ENCODE measurements at regions not wholly inside any gene's neighbourhood (a gene's known extent, or its start where the extent isn't known, plus 50 kb on each side); places are given as distances from the start of the nearest gene placed in this dataset.

- no peaks in the 10 kb centered on the region for H4K20me1 ChIP-seq (ENCODE audit: insufficient read depth, low read length)
- H3K36me3 ChIP-seq (replicated peaks in 1 of 2; ENCODE audit: control insufficient read depth in 1 of 2, insufficient read depth in 2 of 2, low read length in 2 of 2): no peaks in the 10 kb centered on the region
- BruUV-seq (replicated peaks): no TSS peak
- DNase-seq (ENCODE audit: low spot score): no peak
- H3K4me1 ChIP-seq (ENCODE audit: insufficient read depth, low read length): no peaks in the 10 kb centered on the region
- H3K4me3 ChIP-seq (replicated peaks in 1 of 3; ENCODE audit: insufficient read depth in 1 of 3, low read depth in 2 of 3, low read length in 3 of 3): no peak overlapping the region
- no peaks in the 10 kb centered on the region for H3K27me3 ChIP-seq (ENCODE audit: control insufficient read depth in 1 of 2, insufficient read depth in 2 of 2, low read length in 2 of 2)
- ChIA-PET CTCF (ENCODE audit: low intra/inter-chr PET ratio, low total read pairs) (no interaction called here), POLR2A (no interaction called here)
- in situ Hi-C loops (cut with HindIII; ENCODE audit: extremely low pct_ligation_motif_present, low pct_unique_long_range_greater_than_20kb) (no loop called here), intact Hi-C loops (cut with micrococcal nuclease; ENCODE audit: unreplicated experiment) (no loop called here)
- 35% methylated on average over 6 of the region's 6 CpGs for WGBS (ENCODE audit: low lambda C conversion rate)
- no peak for ATAC-seq
- peaks cover 75% of the 10 kb centered on the region for H3K9me3 ChIP-seq (ENCODE audit: low read length)
- no peak overlapping the region for H2AFZ ChIP-seq (ENCODE audit: low read length)
- no peaks in the 10 kb centered on the region for H3K79me2 ChIP-seq (ENCODE audit: insufficient read depth, low read length)
- H3K9ac ChIP-seq (ENCODE audit: insufficient read depth, low read depth, low read length): no peak overlapping the region
- FAIRE-seq: no peak
- H3K4me2 ChIP-seq (ENCODE audit: low read depth, low read length): no peak overlapping the region
- TF ChIP-seq HCFC1 (IDR thresholded peaks at IDR 0.05; ENCODE audit: low read depth, low read length): no peak
- TF ChIP-seq RFXANK (CRISPR knock-in tag; IDR thresholded peaks at IDR 0.05): no peak
- TF ChIP-seq ZMYM4 (CRISPR knock-in tag; IDR thresholded peaks at IDR 0.05): no peak
- no peak for TF ChIP-seq MED1 (CRISPR knock-in tag; IDR thresholded peaks at IDR 0.05)
- no peak for TF ChIP-seq SMAD3 (CRISPR knock-in tag; IDR thresholded peaks at IDR 0.05)
- TF ChIP-seq, protein P1, sequence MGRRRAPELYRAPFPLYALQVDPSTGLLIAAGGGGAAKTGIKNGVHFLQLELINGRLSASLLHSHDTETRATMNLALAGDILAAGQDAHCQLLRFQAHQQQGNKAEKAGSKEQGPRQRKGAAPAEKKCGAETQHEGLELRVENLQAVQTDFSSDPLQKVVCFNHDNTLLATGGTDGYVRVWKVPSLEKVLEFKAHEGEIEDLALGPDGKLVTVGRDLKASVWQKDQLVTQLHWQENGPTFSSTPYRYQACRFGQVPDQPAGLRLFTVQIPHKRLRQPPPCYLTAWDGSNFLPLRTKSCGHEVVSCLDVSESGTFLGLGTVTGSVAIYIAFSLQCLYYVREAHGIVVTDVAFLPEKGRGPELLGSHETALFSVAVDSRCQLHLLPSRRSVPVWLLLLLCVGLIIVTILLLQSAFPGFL (CRISPR knock-in tag; IDR thresholded peaks at IDR 0.05): no peak
- no peak for TF ChIP-seq ZNF720 (CRISPR knock-in tag; IDR thresholded peaks at IDR 0.05)
- TF ChIP-seq ZBTB7A (CRISPR knock-in tag; IDR thresholded peaks at IDR 0.05): no peak
- TF ChIP-seq PRDM15 (CRISPR knock-in tag; IDR thresholded peaks at IDR 0.05): no peak
- no peak for TF ChIP-seq TRIM22 (IDR thresholded peaks at IDR 0.05)
- TF ChIP-seq KDM3A (CRISPR knock-in tag; IDR thresholded peaks at IDR 0.05; ENCODE audit: low read depth): no peak
- TF ChIP-seq GMEB2 (CRISPR knock-in tag; IDR thresholded peaks at IDR 0.05; ENCODE audit: low read depth): no peak
- no peak for TF ChIP-seq ZNF326 (CRISPR knock-in tag; IDR thresholded peaks at IDR 0.05; ENCODE audit: borderline replicate concordance)
- no peak for TF ChIP-seq ZSCAN25 (CRISPR knock-in tag; IDR thresholded peaks at IDR 0.05)
- H3K27ac ChIP-seq (ENCODE audit: extremely low read length, insufficient read depth, low read length): no peak overlapping the region
These were observed 594.4 kb upstream of the VSTM2A start for GRCh38 chr7:53947732-53948131.
